ENCODE measurements at regions not wholly inside any gene's neighbourhood (a gene's known extent, or its start where the extent isn't known, plus 50 kb on each side); places are given as distances from the start of the nearest gene placed in this dataset.

DNA sequence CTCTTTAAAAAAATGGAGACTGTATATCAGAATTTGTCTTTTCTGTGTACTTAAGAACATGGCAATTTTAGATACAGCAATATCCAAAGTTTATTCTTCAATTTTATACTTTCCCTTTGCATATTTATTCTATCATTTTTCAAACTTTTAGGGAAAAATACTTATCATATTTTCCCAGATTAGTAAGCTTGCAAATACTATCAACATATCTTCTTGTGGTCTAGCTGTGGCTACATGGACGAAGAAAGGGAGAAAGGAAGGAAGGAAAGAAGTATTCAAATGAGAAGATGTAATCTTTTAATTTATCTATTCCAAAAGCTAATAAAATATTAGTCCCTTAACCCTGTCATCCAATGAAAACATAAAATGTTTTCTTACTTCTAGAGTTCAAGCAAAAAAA is 797.8 kb upstream of the GALNTL6 start:
- Histone ChIP-seq H4K20me1 (ENCODE audit: insufficient read depth, low read length) (no peaks in the 10 kb centered on the region), H3K9ac (ENCODE audit: low read length) (no peak overlapping the region), H3K27me3 (ENCODE audit: insufficient read depth, low read length) (no peaks in the 10 kb centered on the region), H3K36me3 (ENCODE audit: insufficient read depth, low read length) (no peaks in the 10 kb centered on the region), H3K79me2 (ENCODE audit: insufficient read depth, low read length) (no peaks in the 10 kb centered on the region), H3K4me3 (ENCODE audit: insufficient read depth, low read depth, low read length) (no peak overlapping the region), H3K9me3 (ENCODE audit: insufficient read depth, low read depth, low read length) (no peaks in the 10 kb centered on the region), H3K4me2 (ENCODE audit: low read length) (no peak overlapping the region), H2AFZ (ENCODE audit: low read depth, low read length) (no peak overlapping the region), H3K4me1 (ENCODE audit: insufficient read depth, low read length) (no peaks in the 10 kb centered on the region), H3K27ac (ENCODE audit: low read depth, low read length) (no peak overlapping the region)
- H3K4me3 Mint-ChIP-seq (ENCODE audit: unreplicated experiment), result no peak overlapping the region
- no peak for DNase-seq (ENCODE audit: low read depth)
- TF ChIP-seq, protein P1, sequence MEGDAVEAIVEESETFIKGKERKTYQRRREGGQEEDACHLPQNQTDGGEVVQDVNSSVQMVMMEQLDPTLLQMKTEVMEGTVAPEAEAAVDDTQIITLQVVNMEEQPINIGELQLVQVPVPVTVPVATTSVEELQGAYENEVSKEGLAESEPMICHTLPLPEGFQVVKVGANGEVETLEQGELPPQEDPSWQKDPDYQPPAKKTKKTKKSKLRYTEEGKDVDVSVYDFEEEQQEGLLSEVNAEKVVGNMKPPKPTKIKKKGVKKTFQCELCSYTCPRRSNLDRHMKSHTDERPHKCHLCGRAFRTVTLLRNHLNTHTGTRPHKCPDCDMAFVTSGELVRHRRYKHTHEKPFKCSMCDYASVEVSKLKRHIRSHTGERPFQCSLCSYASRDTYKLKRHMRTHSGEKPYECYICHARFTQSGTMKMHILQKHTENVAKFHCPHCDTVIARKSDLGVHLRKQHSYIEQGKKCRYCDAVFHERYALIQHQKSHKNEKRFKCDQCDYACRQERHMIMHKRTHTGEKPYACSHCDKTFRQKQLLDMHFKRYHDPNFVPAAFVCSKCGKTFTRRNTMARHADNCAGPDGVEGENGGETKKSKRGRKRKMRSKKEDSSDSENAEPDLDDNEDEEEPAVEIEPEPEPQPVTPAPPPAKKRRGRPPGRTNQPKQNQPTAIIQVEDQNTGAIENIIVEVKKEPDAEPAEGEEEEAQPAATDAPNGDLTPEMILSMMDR (IDR thresholded peaks at IDR 0.05; ENCODE audit: insufficient read depth, low read depth, low read length), result no peak
- no peak for TF ChIP-seq EZH2 (IDR thresholded peaks at IDR 0.05; ENCODE audit: insufficient read depth, low read length)
- H3K4me1 Mint-ChIP-seq (ENCODE audit: low read depth, unreplicated experiment), result peaks cover 6% of the 10 kb centered on the region
- no peaks in the 10 kb centered on the region for H3K27me3 Mint-ChIP-seq (ENCODE audit: low read depth, unreplicated experiment)
- no peaks in the 10 kb centered on the region for H3K36me3 Mint-ChIP-seq (ENCODE audit: low read depth, unreplicated experiment)
- no peak overlapping the region for H3K27ac Mint-ChIP-seq (ENCODE audit: unreplicated experiment)
- H3K9me3 Mint-ChIP-seq (ENCODE audit: unreplicated experiment), result no peaks in the 10 kb centered on the region
- FAIRE-seq, result no peak

DNA sequence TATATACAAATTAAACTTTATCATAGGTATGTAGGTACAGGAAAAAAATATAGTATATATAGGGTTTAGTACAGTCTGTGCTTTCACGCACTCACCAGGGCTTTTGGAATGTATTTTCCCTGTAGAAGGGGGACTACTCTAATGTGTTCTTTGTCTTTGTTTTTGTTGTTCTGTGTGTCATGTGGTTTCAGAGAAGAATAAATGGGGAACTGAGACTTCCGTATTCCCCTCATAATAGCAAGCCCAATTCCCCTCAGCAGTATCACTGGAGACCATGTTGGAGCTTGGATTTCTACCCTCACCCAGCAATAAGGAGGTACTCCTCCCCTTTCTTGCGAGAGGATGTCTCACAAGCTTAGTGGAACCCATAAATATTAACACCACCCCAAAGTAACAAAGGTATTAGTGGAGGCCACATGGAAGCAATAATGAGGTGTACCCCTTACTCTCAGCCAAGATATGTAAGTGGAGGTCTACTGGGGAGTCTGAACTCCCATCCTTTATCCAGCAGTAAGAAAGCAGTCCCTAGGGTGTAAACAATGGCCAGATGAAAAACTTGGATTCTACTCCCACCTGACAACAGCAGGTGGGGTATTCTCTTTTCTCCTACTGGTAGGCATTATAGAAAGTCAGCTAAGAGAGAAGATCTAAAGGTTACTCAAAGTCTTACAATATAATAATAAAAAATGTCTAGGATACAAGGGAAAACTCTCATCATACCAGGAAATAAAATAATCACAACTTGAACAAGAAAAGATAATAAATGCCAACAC is 805.4 kb upstream of the GALNTL6 start:
- no peak overlapping the region for H3K27ac ChIP-seq (ENCODE audit: low read depth, low read length)
- FAIRE-seq (no peak), DNase-seq (ENCODE audit: low read depth) (no peak)
- Mint-ChIP-seq H3K4me3 (ENCODE audit: unreplicated experiment) (no peak overlapping the region), H3K4me1 (ENCODE audit: low read depth, unreplicated experiment) (no peaks in the 10 kb centered on the region), H3K27ac (ENCODE audit: unreplicated experiment) (no peak overlapping the region), H3K36me3 (ENCODE audit: low read depth, unreplicated experiment) (no peaks in the 10 kb centered on the region), H3K9me3 (ENCODE audit: unreplicated experiment) (no peaks in the 10 kb centered on the region), H3K27me3 (ENCODE audit: low read depth, unreplicated experiment) (no peaks in the 10 kb centered on the region)
- H3K9me3 ChIP-seq (ENCODE audit: insufficient read depth, low read depth, low read length), result no peaks in the 10 kb centered on the region
- no peaks in the 10 kb centered on the region for H4K20me1 ChIP-seq (ENCODE audit: insufficient read depth, low read length)
- no peaks in the 10 kb centered on the region for H3K79me2 ChIP-seq (ENCODE audit: insufficient read depth, low read length)
- H3K36me3 ChIP-seq (ENCODE audit: insufficient read depth, low read length), result no peaks in the 10 kb centered on the region
- H3K27me3 ChIP-seq (ENCODE audit: insufficient read depth, low read length), result no peaks in the 10 kb centered on the region
- no peak overlapping the region for H3K4me3 ChIP-seq (ENCODE audit: insufficient read depth, low read depth, low read length)
- H3K4me2 ChIP-seq (ENCODE audit: low read length), result no peak overlapping the region
- no peaks in the 10 kb centered on the region for H3K4me1 ChIP-seq (ENCODE audit: insufficient read depth, low read length)
- H3K9ac ChIP-seq (ENCODE audit: low read length), result no peak overlapping the region
- H2AFZ ChIP-seq (ENCODE audit: low read depth, low read length), result no peak overlapping the region
- no peak for TF ChIP-seq EZH2 (IDR thresholded peaks at IDR 0.05; ENCODE audit: insufficient read depth, low read length)
- TF ChIP-seq, protein P1 (IDR thresholded peaks at IDR 0.05; ENCODE audit: insufficient read depth, low read depth, low read length), result no peak

DNA sequence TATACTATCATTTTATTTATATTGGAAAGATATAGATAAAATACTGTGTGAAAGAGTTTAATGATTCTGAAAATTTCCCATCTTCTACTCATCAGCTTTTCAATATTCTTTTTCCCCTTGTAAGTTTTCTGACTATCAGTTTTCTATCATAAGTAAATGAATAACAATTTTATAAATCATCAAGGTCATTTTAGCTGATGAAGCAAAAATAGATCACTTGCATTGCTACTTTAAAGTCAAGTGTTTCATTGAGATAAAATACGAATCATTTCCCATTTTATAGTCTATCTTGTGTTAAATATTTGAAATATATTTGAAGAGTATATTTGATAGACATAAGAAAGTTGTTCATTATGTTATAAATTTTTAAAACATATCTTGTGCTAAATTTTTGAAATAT is 811.0 kb upstream of the GALNTL6 start:
- no peak for DNase-seq (ENCODE audit: low read depth)
- no peaks in the 10 kb centered on the region for H3K9me3 ChIP-seq (ENCODE audit: insufficient read depth, low read depth, low read length)
- no peak overlapping the region for H3K27ac Mint-ChIP-seq (ENCODE audit: unreplicated experiment)
- no peak overlapping the region for H3K4me2 ChIP-seq (ENCODE audit: low read length)
- no peaks in the 10 kb centered on the region for H3K36me3 ChIP-seq (ENCODE audit: insufficient read depth, low read length)
- no peaks in the 10 kb centered on the region for H3K27me3 Mint-ChIP-seq (ENCODE audit: low read depth, unreplicated experiment)
- H3K4me1 Mint-ChIP-seq (ENCODE audit: low read depth, unreplicated experiment), result no peaks in the 10 kb centered on the region
- no peak overlapping the region for H3K9ac ChIP-seq (ENCODE audit: low read length)
- H2AFZ ChIP-seq (ENCODE audit: low read depth, low read length), result no peak overlapping the region
- H3K79me2 ChIP-seq (ENCODE audit: insufficient read depth, low read length), result no peaks in the 10 kb centered on the region
- H4K20me1 ChIP-seq (ENCODE audit: insufficient read depth, low read length), result no peaks in the 10 kb centered on the region
- FAIRE-seq, result no peak
- H3K27ac ChIP-seq (ENCODE audit: low read depth, low read length), result no peak overlapping the region
- H3K4me3 Mint-ChIP-seq (ENCODE audit: unreplicated experiment), result no peak overlapping the region
- no peaks in the 10 kb centered on the region for H3K9me3 Mint-ChIP-seq (ENCODE audit: unreplicated experiment)
- no peak overlapping the region for H3K4me3 ChIP-seq (ENCODE audit: insufficient read depth, low read depth, low read length)
- TF ChIP-seq EZH2 (IDR thresholded peaks at IDR 0.05; ENCODE audit: insufficient read depth, low read length), result no peak
- TF ChIP-seq, protein P1 (IDR thresholded peaks at IDR 0.05; ENCODE audit: insufficient read depth, low read depth, low read length), result no peak
- H3K4me1 ChIP-seq (ENCODE audit: insufficient read depth, low read length), result no peaks in the 10 kb centered on the region
- H3K27me3 ChIP-seq (ENCODE audit: insufficient read depth, low read length), result no peaks in the 10 kb centered on the region
- no peaks in the 10 kb centered on the region for H3K36me3 Mint-ChIP-seq (ENCODE audit: low read depth, unreplicated experiment)

Data from astrocyte (in vitro differentiated cells and primary cell).